ENCODE measurements at regions not wholly inside any gene's neighbourhood (a gene's known extent, or its start where the extent isn't known, plus 50 kb on each side); places are given as distances from the start of the nearest gene placed in this dataset.

DNA sequence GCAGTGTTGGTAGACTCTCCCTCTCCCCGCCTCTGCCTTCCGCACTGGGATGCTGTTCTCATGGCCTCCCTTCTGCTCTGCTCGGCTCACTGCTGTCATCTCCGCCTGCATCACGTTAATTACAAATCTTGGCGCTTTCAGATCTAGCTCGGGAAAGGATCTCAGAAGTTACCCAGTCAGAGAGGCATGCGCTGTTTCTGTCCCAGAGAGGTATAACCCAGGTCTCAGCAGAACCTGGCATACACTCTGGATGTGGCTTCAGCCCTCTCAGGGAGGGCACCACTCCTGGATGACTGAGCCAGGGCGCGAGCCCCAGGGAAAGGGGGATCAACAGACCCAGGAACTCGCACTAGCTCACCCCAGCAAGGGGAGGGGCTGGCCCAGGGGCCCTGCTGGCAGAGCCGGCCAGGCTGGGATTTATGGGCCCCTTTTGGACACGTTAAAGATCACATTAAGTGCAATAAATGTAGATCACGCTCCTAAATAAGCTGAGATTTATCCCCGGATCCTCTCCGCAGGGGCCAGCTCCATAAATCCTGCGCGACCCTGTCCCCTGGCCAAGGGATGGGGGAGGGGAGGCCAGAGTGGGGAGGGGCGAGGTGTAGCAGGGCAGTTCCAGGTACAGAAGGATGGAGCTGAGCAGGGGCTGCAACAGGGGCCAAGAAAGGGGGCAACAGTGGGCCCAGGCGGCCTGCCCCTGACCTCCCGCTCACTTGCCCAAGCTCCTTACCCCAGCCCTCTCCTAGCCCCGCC is 101.3 kb upstream of the ZBTB40 start:
- TF ChIP-seq, protein P1, sequence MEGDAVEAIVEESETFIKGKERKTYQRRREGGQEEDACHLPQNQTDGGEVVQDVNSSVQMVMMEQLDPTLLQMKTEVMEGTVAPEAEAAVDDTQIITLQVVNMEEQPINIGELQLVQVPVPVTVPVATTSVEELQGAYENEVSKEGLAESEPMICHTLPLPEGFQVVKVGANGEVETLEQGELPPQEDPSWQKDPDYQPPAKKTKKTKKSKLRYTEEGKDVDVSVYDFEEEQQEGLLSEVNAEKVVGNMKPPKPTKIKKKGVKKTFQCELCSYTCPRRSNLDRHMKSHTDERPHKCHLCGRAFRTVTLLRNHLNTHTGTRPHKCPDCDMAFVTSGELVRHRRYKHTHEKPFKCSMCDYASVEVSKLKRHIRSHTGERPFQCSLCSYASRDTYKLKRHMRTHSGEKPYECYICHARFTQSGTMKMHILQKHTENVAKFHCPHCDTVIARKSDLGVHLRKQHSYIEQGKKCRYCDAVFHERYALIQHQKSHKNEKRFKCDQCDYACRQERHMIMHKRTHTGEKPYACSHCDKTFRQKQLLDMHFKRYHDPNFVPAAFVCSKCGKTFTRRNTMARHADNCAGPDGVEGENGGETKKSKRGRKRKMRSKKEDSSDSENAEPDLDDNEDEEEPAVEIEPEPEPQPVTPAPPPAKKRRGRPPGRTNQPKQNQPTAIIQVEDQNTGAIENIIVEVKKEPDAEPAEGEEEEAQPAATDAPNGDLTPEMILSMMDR (IDR thresholded peaks at IDR 0.05): no peak
- TF ChIP-seq EZH2 (IDR thresholded peaks at IDR 0.05): no peak

Measured in neural progenitor cell (in vitro differentiated cells).